Panc1 (cell line): ENCODE measurements at regions not wholly inside any gene's neighbourhood (a gene's known extent, or its start where the extent isn't known, plus 50 kb on each side); places are given as distances from the start of the nearest gene placed in this dataset.

Source experiments
- CTCF ChIP-seq: fragments of 450-650 bp; IDR thresholded peaks from 2 replicates; pipeline ENCODE4 v1.5.1; 2017; ENCODE audit warnings: mild to moderate bottlenecking
- POLR2AphosphoS5 ChIP-seq: IDR thresholded peaks from 2 replicates; pipeline ENCODE4 v1.6.1; 2012; ENCODE audit warnings: mild to moderate bottlenecking, low read depth, low read length, moderate library complexity
- REST ChIP-seq, 2 experiments: IDR thresholded peaks; 2 replicates each; pipeline ENCODE4 v1.6.1; 2011 to 2012; ENCODE audit warnings: low read depth in 2 of 2, control low read depth in 1 of 2, low read length in 1 of 2, mild to moderate bottlenecking in 1 of 2, moderate library complexity in 1 of 2; ENCODE audit not compliant: insufficient read depth in 1 of 2

- TF ChIP-seq CTCF (no peak), POLR2AphosphoS5 (no peak), REST (IDR thresholded peaks at IDR 0.05; ENCODE audit: insufficient read depth in 1 of 2, low read depth in 2 of 2, low read length in 1 of 2) (no peak)
Observed at GRCh38 chr6:155813548-155813947, 357.9 kb upstream of the NOX3 start.
